Stimulated activated CD8-positive, alpha-beta memory T cell treated with anti-CD3 and anti-CD28 coated beads, Interleukin-2, amount 100 ng/mL, for 48 hours (primary cell): ENCODE measurements at regions not wholly inside any gene's neighbourhood (a gene's known extent, or its start where the extent isn't known, plus 50 kb on each side); places are given as distances from the start of the nearest gene placed in this dataset.
"Not testable (repeated sequence)": the region's sequence is repeated elsewhere in the genome, so short reads cannot be mapped to it uniquely, and the experiment has no call there.

Experiments
- DNase-seq, 2 donors: peaks; one replicate each; pipeline ENCODE4 v3.0.0-alpha.2; 2020; ENCODE audit warnings: low read depth in 2 of 2

GRCh38 chr20:48042628-48043027 is 257.3 kb upstream of the SULF2 start:
- DNase-seq = no peak

- no peak for DNase-seq
These were observed 255.9 kb upstream of the SULF2 start for GRCh38 chr20:48041078-48041780.

- DNase-seq = no peak
These were observed 255.2 kb upstream of the SULF2 start for GRCh38 chr20:48040491-48040890.

- no peak for DNase-seq
These were observed 254.8 kb upstream of the SULF2 start for GRCh38 chr20:48040051-48040450.

GRCh38 chr20:48039514-48039913 is 254.2 kb upstream of the SULF2 start:
- DNase-seq = no peak

- no peak for DNase-seq
These were observed 253.4 kb upstream of the SULF2 start for GRCh38 chr20:48038713-48039112.

GRCh38 chr20:48037798-48038197 is 252.5 kb upstream of the SULF2 start:
- not testable (repeated sequence) for DNase-seq

GRCh38 chr20:48035961-48036731 is 250.9 kb upstream of the SULF2 start:
- no peak for DNase-seq

- no peak for DNase-seq
These were observed 249.5 kb upstream of the SULF2 start for GRCh38 chr20:48034751-48035150.

GRCh38 chr20:48033005-48033404 is 247.7 kb upstream of the SULF2 start:
- not testable (repeated sequence) for DNase-seq

- no peak for DNase-seq
These were observed 245.8 kb upstream of the SULF2 start for GRCh38 chr20:48031122-48031521.

GRCh38 chr20:48026981-48027592 is 241.8 kb upstream of the SULF2 start:
- no peak for DNase-seq

GRCh38 chr20:48025661-48026060 is 240.4 kb upstream of the SULF2 start:
- no peak for DNase-seq

- no peak for DNase-seq
These were observed 239.8 kb upstream of the SULF2 start for GRCh38 chr20:48025051-48025515.

- DNase-seq = no peak
These were observed 239.3 kb upstream of the SULF2 start for GRCh38 chr20:48024539-48024938.

- DNase-seq = not testable (repeated sequence)
These were observed 235.4 kb upstream of the SULF2 start for GRCh38 chr20:48020696-48021095.

GRCh38 chr20:48019940-48020339 is 234.7 kb upstream of the SULF2 start:
- no peak for DNase-seq

GRCh38 chr20:48019496-48019895 is 234.2 kb upstream of the SULF2 start:
- DNase-seq = no peak

GRCh38 chr20:48018851-48019250 is 233.6 kb upstream of the SULF2 start:
- not testable (repeated sequence) for DNase-seq

GRCh38 chr20:48017992-48018391 is 232.7 kb upstream of the SULF2 start:
- DNase-seq = no peak

- no peak for DNase-seq
These were observed 232.2 kb upstream of the SULF2 start for GRCh38 chr20:48017509-48017908.

GRCh38 chr20:48015943-48016723 is 230.9 kb upstream of the SULF2 start:
- DNase-seq = no peak
